Neural cell (in vitro differentiated cells): ENCODE measurements at regions not wholly inside any gene's neighbourhood (a gene's known extent, or its start where the extent isn't known, plus 50 kb on each side); places are given as distances from the start of the nearest gene placed in this dataset.

Experiments
- H2AFZ ChIP-seq: fragments of 200-600, 300-800 bp; sonication (generic), shearing (Covaris generic); 2 replicates; pipeline ENCODE4 v1.6.0; 2014; ENCODE audit warnings: low read depth, mild to moderate bottlenecking, antibody characterized with exemption, low read length, moderate library complexity
- H3F3A ChIP-seq: fragments of 200-600 bp; shearing (Covaris generic); 2 replicates; pipeline ENCODE4 v1.6.1; 2016; ENCODE audit warnings: mild to moderate bottlenecking, moderate library complexity, mixed read lengths, antibody characterized with exemption, low read length; ENCODE audit not compliant: insufficient read depth, poor library complexity, severe bottlenecking
- H3K27ac ChIP-seq: fragments of 200-600, 300-800 bp; sonication (generic), shearing (Covaris generic); 2 replicates; pipeline ENCODE4 v1.5.1; 2014; ENCODE audit warnings: mild to moderate bottlenecking, low read length, moderate library complexity
- H3K27me3 ChIP-seq: fragments of 300-800, 200-600 bp; sonication (generic), shearing (Covaris generic); 2 replicates; pipeline ENCODE4 v1.6.0; 2014; ENCODE audit warnings: mild to moderate bottlenecking, low read depth, low read length, moderate library complexity; ENCODE audit not compliant: insufficient read depth
- H3K36me3 ChIP-seq: fragments of 300-800, 200-600 bp; sonication (generic), shearing (Covaris generic); 2 replicates; pipeline ENCODE4 v1.5.1; 2014; ENCODE audit warnings: mild to moderate bottlenecking, antibody characterized with exemption, low read length, moderate library complexity; ENCODE audit not compliant: insufficient read depth
- H3K4me2 ChIP-seq: fragments of 300-800, 200-600 bp; sonication (generic), shearing (Covaris generic); 2 replicates; pipeline ENCODE4 v1.6.0; 2014; ENCODE audit warnings: mild to moderate bottlenecking, low read length
- H3K4me3 ChIP-seq: fragments of 300-800, 200-600 bp; sonication (generic), shearing (Covaris generic); 2 replicates; pipeline ENCODE4 v1.5.1; 2014; ENCODE audit warnings: mild to moderate bottlenecking, low read length, moderate library complexity
- H3K79me2 ChIP-seq: fragments of 200-600 bp; shearing (Covaris generic); replicated peaks from 2 replicates; pipeline ENCODE4 v1.6.0; 2014; ENCODE audit warnings: mild to moderate bottlenecking, low read length, moderate library complexity; ENCODE audit not compliant: insufficient read depth
- H3K9ac ChIP-seq: fragments of 300-800, 200-600 bp; sonication (generic), shearing (Covaris generic); 2 replicates; pipeline ENCODE4 v1.6.1; 2016; ENCODE audit warnings: mild to moderate bottlenecking, low read length, mixed read lengths
- H3K9me2 ChIP-seq: fragments of 200-600 bp; shearing (Covaris generic); 2 replicates; pipeline ENCODE4 v1.6.1; 2016; ENCODE audit warnings: mild to moderate bottlenecking, low read length, mixed read lengths; ENCODE audit not compliant: insufficient read depth
- H3K9me3 ChIP-seq: fragments of 200-600, 300-800 bp; sonication (generic), shearing (Covaris generic); 2 replicates; pipeline ENCODE4 v1.6.1; 2016; ENCODE audit warnings: mild to moderate bottlenecking, mixed run types, low read length, moderate library complexity, mixed read lengths
- H4K20me1 ChIP-seq: fragments of 200-600 bp; shearing (Covaris generic); 2 replicates; pipeline ENCODE4 v1.6.1; 2016; ENCODE audit warnings: mild to moderate bottlenecking, mixed run types; ENCODE audit not compliant: insufficient read depth
- EP300 ChIP-seq: fragments of 450-650 bp; conservative IDR thresholded peaks from 2 replicates; pipeline ENCODE4 v1.6.1; 2014; ENCODE audit warnings: antibody characterized with exemption, mild to moderate bottlenecking, moderate library complexity; ENCODE audit not compliant: poor library complexity, severe bottlenecking
- EZH2 ChIP-seq: fragments of 200-600, 300-800 bp; shearing (Covaris generic), sonication (generic); IDR thresholded peaks from 2 replicates; pipeline ENCODE4 v1.6.1; 2014; ENCODE audit warnings: antibody characterized with exemption, low read length, borderline replicate concordance, mild to moderate bottlenecking; ENCODE audit not compliant: insufficient read depth, poor library complexity, severe bottlenecking
- MXI1 ChIP-seq: fragments of 450-650 bp; conservative IDR thresholded peaks from 2 replicates; pipeline ENCODE4 v1.6.1; 2014; ENCODE audit warnings: antibody characterized with exemption, mild to moderate bottlenecking; ENCODE audit not compliant: poor library complexity, severe bottlenecking
- POLR2AphosphoS5 ChIP-seq: IDR thresholded peaks from 2 replicates; pipeline ENCODE4 v1.6.1; 2012
- RAD21 ChIP-seq: fragments of 450-650 bp; conservative IDR thresholded peaks from 2 replicates; pipeline ENCODE4 v1.6.1; 2014; ENCODE audit warnings: antibody characterized with exemption, mild to moderate bottlenecking, moderate library complexity
- REST ChIP-seq: IDR thresholded peaks from 2 replicates; pipeline ENCODE4 v1.6.1; 2012; ENCODE audit warnings: borderline replicate concordance
- SMC3 ChIP-seq: fragments of 450-650 bp; conservative IDR thresholded peaks from 2 replicates; pipeline ENCODE4 v1.6.1; 2014; ENCODE audit warnings: antibody characterized with exemption, mild to moderate bottlenecking, moderate library complexity; ENCODE audit not compliant: poor library complexity
- TAF1 ChIP-seq: IDR thresholded peaks from 2 replicates; pipeline ENCODE4 v1.6.1; 2012; ENCODE audit warnings: low read depth
- TF ChIP-seq, protein P1 (sequence below): fragments of 450-650 bp; IDR thresholded peaks from 2 replicates; pipeline ENCODE4 v1.5.1; 2014; ENCODE audit warnings: antibody characterized with exemption, mild to moderate bottlenecking, moderate library complexity; ENCODE audit not compliant: poor library complexity, severe bottlenecking

GRCh38 chr2:4356541-4356940, 653.2 kb downstream of the DCDC2C start:
- H3K36me3 ChIP-seq = no peaks in the 10 kb centered on the region
- H3K4me2 ChIP-seq = no peak overlapping the region
- no peak overlapping the region for H3K27ac ChIP-seq
- no peaks in the 10 kb centered on the region for H4K20me1 ChIP-seq
- H3K9me3 ChIP-seq = no peaks in the 10 kb centered on the region
- H3K79me2 ChIP-seq = no peaks in the 10 kb centered on the region
- no peaks in the 10 kb centered on the region for H3F3A ChIP-seq
- no peak for TF ChIP-seq RAD21
- no peak for TF ChIP-seq MXI1
- no peak for TF ChIP-seq EP300
- no peak for TF ChIP-seq SMC3
- TF ChIP-seq, protein P1, sequence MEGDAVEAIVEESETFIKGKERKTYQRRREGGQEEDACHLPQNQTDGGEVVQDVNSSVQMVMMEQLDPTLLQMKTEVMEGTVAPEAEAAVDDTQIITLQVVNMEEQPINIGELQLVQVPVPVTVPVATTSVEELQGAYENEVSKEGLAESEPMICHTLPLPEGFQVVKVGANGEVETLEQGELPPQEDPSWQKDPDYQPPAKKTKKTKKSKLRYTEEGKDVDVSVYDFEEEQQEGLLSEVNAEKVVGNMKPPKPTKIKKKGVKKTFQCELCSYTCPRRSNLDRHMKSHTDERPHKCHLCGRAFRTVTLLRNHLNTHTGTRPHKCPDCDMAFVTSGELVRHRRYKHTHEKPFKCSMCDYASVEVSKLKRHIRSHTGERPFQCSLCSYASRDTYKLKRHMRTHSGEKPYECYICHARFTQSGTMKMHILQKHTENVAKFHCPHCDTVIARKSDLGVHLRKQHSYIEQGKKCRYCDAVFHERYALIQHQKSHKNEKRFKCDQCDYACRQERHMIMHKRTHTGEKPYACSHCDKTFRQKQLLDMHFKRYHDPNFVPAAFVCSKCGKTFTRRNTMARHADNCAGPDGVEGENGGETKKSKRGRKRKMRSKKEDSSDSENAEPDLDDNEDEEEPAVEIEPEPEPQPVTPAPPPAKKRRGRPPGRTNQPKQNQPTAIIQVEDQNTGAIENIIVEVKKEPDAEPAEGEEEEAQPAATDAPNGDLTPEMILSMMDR = no peak
- TF ChIP-seq REST = no peak
- no peak for TF ChIP-seq POLR2AphosphoS5
- TF ChIP-seq TAF1 = no peak
- TF ChIP-seq EZH2 = no peak
- H3K4me3 ChIP-seq = no peak overlapping the region
- no peak overlapping the region for H3K9ac ChIP-seq
- no peaks in the 10 kb centered on the region for H3K27me3 ChIP-seq
- H2AFZ ChIP-seq = no peak overlapping the region
- H3K9me2 ChIP-seq = no peaks in the 10 kb centered on the region

DNA sequence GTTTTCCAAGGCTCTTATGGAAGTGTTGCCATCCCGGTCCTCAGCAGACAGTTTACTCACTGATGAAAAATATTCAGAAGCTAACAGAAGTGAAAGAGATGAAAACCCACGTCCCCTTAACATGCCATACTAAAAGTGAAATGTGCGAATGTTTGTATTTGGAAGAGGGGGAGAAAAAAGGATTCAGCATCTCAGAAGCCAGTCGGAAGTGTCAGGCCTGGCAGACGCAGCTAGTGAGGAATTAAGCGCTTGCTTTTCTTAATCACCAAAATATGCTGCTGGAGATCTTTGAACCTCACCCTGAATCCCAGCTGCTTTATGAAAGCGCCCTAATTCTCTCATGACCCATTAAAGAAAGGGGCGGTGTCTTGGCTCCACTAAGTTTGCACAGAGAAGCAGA, 653.7 kb downstream of the DCDC2C start:
- H3K9me2 ChIP-seq = no peaks in the 10 kb centered on the region
- TF ChIP-seq MXI1 = no peak
- TF ChIP-seq POLR2AphosphoS5 = no peak
- TF ChIP-seq SMC3 = no peak
- no peak for TF ChIP-seq EZH2
- TF ChIP-seq RAD21 = no peak
- no peak for TF ChIP-seq TAF1
- TF ChIP-seq, protein P1 = no peak
- no peak overlapping the region for H3K27ac ChIP-seq
- no peaks in the 10 kb centered on the region for H3K79me2 ChIP-seq
- no peaks in the 10 kb centered on the region for H3K36me3 ChIP-seq
- H3K4me3 ChIP-seq = no peak overlapping the region
- no peaks in the 10 kb centered on the region for H3K27me3 ChIP-seq
- H2AFZ ChIP-seq = no peak overlapping the region
- no peaks in the 10 kb centered on the region for H4K20me1 ChIP-seq
- no peak overlapping the region for H3K9ac ChIP-seq
- H3F3A ChIP-seq = no peaks in the 10 kb centered on the region
- H3K9me3 ChIP-seq = no peaks in the 10 kb centered on the region
- H3K4me2 ChIP-seq = no peak overlapping the region
